Breast epithelium (tissue), 3 donors: ENCODE measurements at regions not wholly inside any gene's neighbourhood (a gene's known extent, or its start where the extent isn't known, plus 50 kb on each side); places are given as distances from the start of the nearest gene placed in this dataset.

ENCODE experiments used
- POLR2A ChIP-seq: fragments of 450-650 bp; IDR thresholded peaks from one replicate; pipeline ENCODE4 v1.6.1; 2016; ENCODE audit warnings: antibody characterized with exemption, mild to moderate bottlenecking, moderate library complexity
- POLR2AphosphoS5 ChIP-seq, 3 donors: sonication (generic); formaldehyde crosslinking; IDR thresholded peaks; one replicate each; pipeline ENCODE4 v1.6.1; 2017; ENCODE audit warnings: antibody characterized with exemption in 3 of 3
- TF ChIP-seq, protein P1 (sequence below), 3 donors: fragments of 450-650 bp; IDR thresholded peaks; one replicate each; pipeline ENCODE4 v1.5.1; 2016 to 2017; ENCODE audit warnings: antibody characterized with exemption in 3 of 3, mild to moderate bottlenecking in 3 of 3, moderate library complexity in 3 of 3

DNA sequence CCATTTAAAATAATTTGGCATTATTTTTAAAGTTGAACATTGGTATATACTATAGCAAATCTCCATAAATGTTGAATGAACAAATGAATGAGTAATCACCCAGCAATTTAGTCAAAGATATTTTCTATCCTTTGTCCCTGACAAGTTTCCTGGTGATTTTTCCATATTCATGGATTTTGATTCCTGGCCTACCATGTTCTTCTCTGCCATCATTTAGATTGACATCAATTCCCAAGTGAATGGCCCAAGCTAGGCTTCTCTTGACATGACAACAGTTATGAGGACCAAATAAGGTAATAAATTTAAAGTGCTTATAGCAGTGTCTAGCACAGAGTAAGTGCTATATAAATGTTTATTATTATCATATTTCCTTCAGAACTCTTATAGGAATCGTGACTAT lies 120.1 kb upstream of the ADGRF1 start:
- TF ChIP-seq POLR2A (no peak), POLR2AphosphoS5 (IDR thresholded peaks at IDR 0.05) (no peak)
- TF ChIP-seq, protein P1, sequence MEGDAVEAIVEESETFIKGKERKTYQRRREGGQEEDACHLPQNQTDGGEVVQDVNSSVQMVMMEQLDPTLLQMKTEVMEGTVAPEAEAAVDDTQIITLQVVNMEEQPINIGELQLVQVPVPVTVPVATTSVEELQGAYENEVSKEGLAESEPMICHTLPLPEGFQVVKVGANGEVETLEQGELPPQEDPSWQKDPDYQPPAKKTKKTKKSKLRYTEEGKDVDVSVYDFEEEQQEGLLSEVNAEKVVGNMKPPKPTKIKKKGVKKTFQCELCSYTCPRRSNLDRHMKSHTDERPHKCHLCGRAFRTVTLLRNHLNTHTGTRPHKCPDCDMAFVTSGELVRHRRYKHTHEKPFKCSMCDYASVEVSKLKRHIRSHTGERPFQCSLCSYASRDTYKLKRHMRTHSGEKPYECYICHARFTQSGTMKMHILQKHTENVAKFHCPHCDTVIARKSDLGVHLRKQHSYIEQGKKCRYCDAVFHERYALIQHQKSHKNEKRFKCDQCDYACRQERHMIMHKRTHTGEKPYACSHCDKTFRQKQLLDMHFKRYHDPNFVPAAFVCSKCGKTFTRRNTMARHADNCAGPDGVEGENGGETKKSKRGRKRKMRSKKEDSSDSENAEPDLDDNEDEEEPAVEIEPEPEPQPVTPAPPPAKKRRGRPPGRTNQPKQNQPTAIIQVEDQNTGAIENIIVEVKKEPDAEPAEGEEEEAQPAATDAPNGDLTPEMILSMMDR (IDR thresholded peaks at IDR 0.05), result no peak
